COR-L47 (cell line): ENCODE measurements at regions not wholly inside any gene's neighbourhood (a gene's known extent, or its start where the extent isn't known, plus 50 kb on each side); places are given as distances from the start of the nearest gene placed in this dataset.
A peak's percentile ranks its signal among the peaks of the same experiment; 100 is the strongest.

ENCODE experiments used
- DNase-seq: peaks from one replicate; lab custom pipeline; 2025; lab: John Stamatoyannopoulos, UW

- no peak for DNase-seq
These were observed 54.5 kb downstream of the CLDN34 start for GRCh38 chrX:10021461-10022272.

GRCh38 chrX:10022273-10022541 is 55.0 kb downstream of the CLDN34 start:
- DNase-seq, result no peak

GRCh38 chrX:10022580-10023245 is 55.6 kb downstream of the CLDN34 start:
- DNase-seq, result no peak

GRCh38 chrX:10023821-10024220 is 56.7 kb downstream of the CLDN34 start:
- DNase-seq, result no peak

GRCh38 chrX:10025742-10026493 is 58.8 kb downstream of the CLDN34 start:
- no peak for DNase-seq

- DNase-seq, result peak; percentile 32
These were observed 61.3 kb downstream of the CLDN34 start for GRCh38 chrX:10028283-10029104.

- no peak for DNase-seq
These were observed 63.4 kb downstream of the CLDN34 start for GRCh38 chrX:10030570-10030969.

- DNase-seq, result peak; percentile 28
These were observed 64.6 kb downstream of the CLDN34 start for GRCh38 chrX:10031746-10032145.

GRCh38 chrX:10032147-10032546 is 65.0 kb downstream of the CLDN34 start:
- DNase-seq, result no peak

- DNase-seq, result no peak
These were observed 66.3 kb downstream of the CLDN34 start for GRCh38 chrX:10033375-10034007.

- no peak for DNase-seq
These were observed 67.6 kb downstream of the CLDN34 start for GRCh38 chrX:10034740-10035260.

- no peak for DNase-seq
These were observed 71.4 kb downstream of the CLDN34 start for GRCh38 chrX:10038585-10038984.

GRCh38 chrX:10039821-10040793 is 72.9 kb downstream of the CLDN34 start:
- no peak for DNase-seq

- no peak for DNase-seq
These were observed 73.8 kb downstream of the CLDN34 start for GRCh38 chrX:10040961-10041360.

GRCh38 chrX:10041383-10041782 is 74.2 kb downstream of the CLDN34 start:
- no peak for DNase-seq

- no peak for DNase-seq
These were observed 74.9 kb downstream of the CLDN34 start for GRCh38 chrX:10042055-10042454.

- DNase-seq, result no peak
These were observed 76.2 kb downstream of the CLDN34 start for GRCh38 chrX:10043386-10043785.

GRCh38 chrX:10044021-10044420 is 76.9 kb downstream of the CLDN34 start:
- DNase-seq, result no peak

- DNase-seq, result no peak
These were observed 78.3 kb downstream of the CLDN34 start for GRCh38 chrX:10045327-10046000.

- no peak for DNase-seq
These were observed 80.0 kb downstream of the CLDN34 start for GRCh38 chrX:10047133-10047532.
